GM12892 (cell line): ENCODE measurements at regions not wholly inside any gene's neighbourhood (a gene's known extent, or its start where the extent isn't known, plus 50 kb on each side); places are given as distances from the start of the nearest gene placed in this dataset.

ENCODE experiments used
- POLR2A ChIP-seq: IDR thresholded peaks from 2 replicates; pipeline ENCODE4 v1.6.1; 2011; ENCODE audit warnings: low read depth, low read length, control low read depth
- POLR2AphosphoS5 ChIP-seq: IDR thresholded peaks from 2 replicates; pipeline ENCODE4 v1.6.1; 2011; ENCODE audit warnings: low read depth, low read length, control low read depth

DNA sequence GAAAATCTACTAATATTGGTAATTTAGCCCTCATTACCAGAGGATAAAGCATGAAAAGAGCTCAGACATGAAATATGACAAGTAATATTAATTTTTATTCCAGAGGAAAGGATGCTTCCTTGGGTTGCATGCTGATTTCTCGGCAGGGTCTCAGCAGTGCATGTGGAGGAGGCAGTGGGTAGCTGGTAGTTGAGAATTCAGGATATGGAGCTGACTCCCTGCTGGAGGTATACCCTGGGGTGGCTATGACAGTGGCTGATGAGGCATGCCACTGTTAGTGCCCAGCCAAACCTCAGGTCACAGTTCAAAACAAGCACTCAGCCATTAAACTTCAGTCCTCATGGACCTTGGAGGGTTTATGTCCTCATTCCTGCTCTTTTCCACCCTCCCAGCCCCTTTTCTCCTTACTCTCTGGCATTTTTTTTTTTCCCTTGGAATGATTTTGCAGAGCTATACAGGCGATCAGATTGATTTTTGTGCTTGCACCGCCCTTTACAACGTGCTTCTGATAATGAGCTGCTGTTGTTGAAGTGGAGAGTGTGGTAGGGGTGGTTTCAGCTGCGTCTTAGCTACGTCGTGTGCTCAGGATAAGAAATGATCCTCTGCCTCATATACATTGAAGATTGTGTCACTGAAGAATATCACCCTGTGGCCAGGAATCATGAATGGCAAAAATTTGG, 761.9 kb upstream of the MMS22L start:
- TF ChIP-seq POLR2AphosphoS5 (no peak), POLR2A (no peak)
